GM12875 (cell line): ENCODE measurements at regions not wholly inside any gene's neighbourhood (a gene's known extent, or its start where the extent isn't known, plus 50 kb on each side); places are given as distances from the start of the nearest gene placed in this dataset.
"Not testable (repeated sequence)": the region's sequence is repeated elsewhere in the genome, so short reads cannot be mapped to it uniquely, and the experiment has no call there.

Source experiments
- H3K4me3 ChIP-seq: one replicate; pipeline ENCODE4 v1.5.1; 2011; ENCODE audit warnings: low read depth, low read length, control low read depth
- CTCF ChIP-seq: IDR thresholded peaks from 2 replicates; pipeline ENCODE4 v1.5.1; 2011; ENCODE audit warnings: low read depth, mild to moderate bottlenecking, control low read depth, inconsistent platforms, low read length, moderate library complexity, borderline replicate concordance; ENCODE audit not compliant: insufficient read depth

GRCh38 chr14:86761611-86762010, 1231.4 kb downstream of the GALC start:
- no peak for TF ChIP-seq CTCF
- H3K4me3 ChIP-seq, result no peak overlapping the region

- H3K4me3 ChIP-seq, result no peak overlapping the region
- no peak for TF ChIP-seq CTCF
These were observed 1226.7 kb downstream of the FLRT2 start for GRCh38 chr14:86756521-86757190.

GRCh38 chr14:86750488-86750887, 1220.5 kb downstream of the FLRT2 start:
- not testable (repeated sequence) for H3K4me3 ChIP-seq

- TF ChIP-seq CTCF, result no peak
- no peak overlapping the region for H3K4me3 ChIP-seq
These were observed 1209.8 kb downstream of the FLRT2 start for GRCh38 chr14:86739761-86740160.

- H3K4me3 ChIP-seq, result not testable (repeated sequence)
These were observed 1201.5 kb downstream of the FLRT2 start for GRCh38 chr14:86731427-86731826.

GRCh38 chr14:86723254-86723624, 1193.3 kb downstream of the FLRT2 start:
- H3K4me3 ChIP-seq, result no peak overlapping the region
- no peak for TF ChIP-seq CTCF

GRCh38 chr14:86722612-86723253, 1192.8 kb downstream of the FLRT2 start:
- H3K4me3 ChIP-seq, result no peak overlapping the region
- TF ChIP-seq CTCF, result no peak

GRCh38 chr14:86714575-86714974, 1184.6 kb downstream of the FLRT2 start:
- no peak overlapping the region for H3K4me3 ChIP-seq
- TF ChIP-seq CTCF, result no peak
